Keratinocyte (primary cell): ENCODE measurements at regions not wholly inside any gene's neighbourhood (a gene's known extent, or its start where the extent isn't known, plus 50 kb on each side); places are given as distances from the start of the nearest gene placed in this dataset.

Experiments used
- CTCF ChIP-seq, 3 experiments: IDR thresholded peaks in 1 of 3; conservative IDR thresholded peaks in 1 of 3; optimal IDR thresholded peaks in 1 of 3; 2 replicates in 2 of 3; 3 replicates in 1 of 3; pipeline versions ENCODE3 to v1.5.1; 2011; ENCODE audit warnings: low read length in 3 of 3, mild to moderate bottlenecking in 3 of 3, moderate library complexity in 2 of 3, control low read depth in 1 of 3, inconsistent platforms in 1 of 3; ENCODE audit not compliant: insufficient read depth in 2 of 3; ENCODE audit errors: extremely low read depth in 1 of 3
- EZH2 ChIP-seq: IDR thresholded peaks from one replicate; pipeline ENCODE4 v1.6.1; 2012; ENCODE audit warnings: inconsistent platforms, mild to moderate bottlenecking, low read length, moderate library complexity

- TF ChIP-seq CTCF (optimal IDR thresholded peaks at IDR 0.05 in 1 of 3, IDR thresholded peaks at IDR 0.05 in 1 of 3, conservative IDR thresholded peaks at IDR 0.05 in 1 of 3; ENCODE audit: extremely low read depth in 1 of 3, insufficient read depth in 2 of 3, low read length in 3 of 3) (no peak), EZH2 (no peak)
Observed at GRCh38 chr1:157274698-157275534, 136.7 kb upstream of the ETV3 start.
